GM13976 (cell line): ENCODE measurements at regions not wholly inside any gene's neighbourhood (a gene's known extent, or its start where the extent isn't known, plus 50 kb on each side); places are given as distances from the start of the nearest gene placed in this dataset.

Experiments used
- DNase-seq: peaks from one replicate; pipeline ENCODE4 v3.0.0; 2012; ENCODE audit warnings: low spot score
- in situ Hi-C: fragments of 300-500 bp; cut with MboI; formaldehyde crosslinking; loops from one replicate; pipeline ENCODE4 v1.12.0; 2022; ENCODE audit warnings: low sequenced_read_pairs, mixed read lengths, inconsistent platforms; ENCODE audit not compliant: unreplicated experiment
- TF ChIP-seq, protein P1 (sequence below): IDR thresholded peaks from 2 replicates; pipeline ENCODE4 v1.5.1; 2012; ENCODE audit warnings: borderline replicate concordance, mild to moderate bottlenecking; ENCODE audit not compliant: insufficient read depth; ENCODE audit errors: extremely low read depth, missing control alignments, control extremely low read depth

DNA sequence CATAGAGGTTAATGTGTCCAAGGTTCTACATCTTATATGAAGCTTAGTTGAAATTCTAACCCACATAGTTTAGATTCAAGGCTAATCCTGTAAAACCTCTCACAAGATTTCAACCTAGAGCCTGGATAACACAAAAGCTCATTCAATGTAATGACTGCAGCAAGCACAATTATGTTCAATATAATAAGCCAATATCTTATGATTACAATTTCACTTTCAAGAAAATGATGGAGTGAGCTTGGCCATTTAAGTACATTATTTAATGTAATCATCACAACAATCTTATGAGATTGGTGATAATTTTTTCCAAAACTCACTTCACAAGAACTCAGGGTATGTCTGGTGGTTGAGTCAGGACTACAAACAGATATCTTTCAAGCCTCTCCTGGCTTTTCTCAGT lies 1140.8 kb upstream of the WWC1 start:
- DNase-seq = no peak
- TF ChIP-seq, protein P1, sequence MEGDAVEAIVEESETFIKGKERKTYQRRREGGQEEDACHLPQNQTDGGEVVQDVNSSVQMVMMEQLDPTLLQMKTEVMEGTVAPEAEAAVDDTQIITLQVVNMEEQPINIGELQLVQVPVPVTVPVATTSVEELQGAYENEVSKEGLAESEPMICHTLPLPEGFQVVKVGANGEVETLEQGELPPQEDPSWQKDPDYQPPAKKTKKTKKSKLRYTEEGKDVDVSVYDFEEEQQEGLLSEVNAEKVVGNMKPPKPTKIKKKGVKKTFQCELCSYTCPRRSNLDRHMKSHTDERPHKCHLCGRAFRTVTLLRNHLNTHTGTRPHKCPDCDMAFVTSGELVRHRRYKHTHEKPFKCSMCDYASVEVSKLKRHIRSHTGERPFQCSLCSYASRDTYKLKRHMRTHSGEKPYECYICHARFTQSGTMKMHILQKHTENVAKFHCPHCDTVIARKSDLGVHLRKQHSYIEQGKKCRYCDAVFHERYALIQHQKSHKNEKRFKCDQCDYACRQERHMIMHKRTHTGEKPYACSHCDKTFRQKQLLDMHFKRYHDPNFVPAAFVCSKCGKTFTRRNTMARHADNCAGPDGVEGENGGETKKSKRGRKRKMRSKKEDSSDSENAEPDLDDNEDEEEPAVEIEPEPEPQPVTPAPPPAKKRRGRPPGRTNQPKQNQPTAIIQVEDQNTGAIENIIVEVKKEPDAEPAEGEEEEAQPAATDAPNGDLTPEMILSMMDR = no peak
- in situ Hi-C loops = no loop called here

DNA sequence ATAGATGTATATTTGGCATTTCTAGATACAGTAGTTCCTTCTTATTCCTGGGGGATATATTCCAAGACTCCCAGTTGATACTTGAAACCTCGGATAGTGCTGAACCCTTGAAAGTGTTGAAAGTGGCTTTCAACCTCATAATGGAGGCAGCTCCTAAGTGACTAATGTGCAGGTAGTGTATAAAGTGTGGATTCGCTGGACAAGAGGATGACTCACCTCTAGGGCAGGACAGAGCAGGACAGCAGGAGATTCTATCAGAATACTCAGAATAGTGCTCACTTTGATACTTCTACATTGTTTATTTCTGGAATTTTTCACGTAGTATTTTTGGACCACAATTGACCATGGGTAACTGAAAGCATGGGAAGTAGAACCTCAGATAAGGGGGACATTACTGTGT lies 1138.9 kb upstream of the WWC1 start:
- DNase-seq = no peak
- in situ Hi-C loops = no loop called here
- TF ChIP-seq, protein P1 = no peak

DNA sequence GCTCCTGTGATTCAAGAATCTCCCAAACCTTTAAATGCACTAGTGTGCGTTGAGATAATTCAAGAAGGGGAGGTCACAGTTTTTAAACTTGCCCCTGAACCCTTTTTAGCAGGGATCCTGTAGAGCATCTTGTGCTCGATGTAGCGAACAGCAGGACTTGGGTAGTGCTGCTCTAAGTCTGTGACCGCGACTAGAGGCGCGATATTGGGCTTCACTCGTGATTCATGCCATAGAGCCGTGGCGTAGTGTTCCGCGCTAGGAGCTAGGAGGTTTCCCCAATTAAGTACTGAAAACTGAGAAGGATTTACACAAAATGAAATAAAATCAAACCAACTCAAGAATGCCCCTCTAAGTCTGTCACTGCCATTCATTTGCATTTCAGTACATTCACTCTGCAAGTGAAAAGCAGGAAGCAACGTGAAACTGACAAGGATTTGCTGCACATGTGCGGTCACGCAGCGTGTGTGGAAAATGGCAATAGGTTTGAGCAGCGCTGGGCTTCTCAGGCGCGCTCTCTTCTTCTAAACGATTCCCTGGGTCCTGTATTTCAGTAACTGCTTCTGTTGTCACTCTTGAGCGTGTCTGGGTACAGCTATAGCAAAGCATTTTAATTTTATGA lies 1135.9 kb upstream of the WWC1 start:
- in situ Hi-C loops = no loop called here

DNA sequence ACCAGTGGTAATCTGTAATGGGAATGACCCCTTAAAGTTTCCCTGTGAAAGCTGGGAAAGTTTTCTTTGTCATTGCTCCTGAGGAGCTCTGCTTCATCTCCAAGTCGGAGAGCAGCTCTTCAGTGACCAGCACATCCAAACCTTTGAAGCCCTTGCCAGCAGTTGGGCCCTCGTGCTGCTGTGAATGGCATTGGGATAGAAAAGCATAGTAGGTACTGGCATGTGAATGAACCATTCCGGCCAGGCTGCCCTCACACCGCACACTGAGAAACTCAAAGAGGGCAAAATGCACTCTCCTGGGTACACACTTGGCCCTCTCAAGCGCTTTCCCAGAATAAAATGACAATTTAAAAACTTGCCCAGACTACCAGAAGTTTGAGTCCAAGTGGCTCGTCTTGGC lies 1135.0 kb upstream of the WWC1 start:
- in situ Hi-C loops = no loop called here
- DNase-seq = no peak
- TF ChIP-seq, protein P1 = no peak

More for the DNA sequence above, 1135.9 kb upstream of the WWC1 start:
- no peak for DNase-seq
- TF ChIP-seq, protein P1 = no peak

DNA sequence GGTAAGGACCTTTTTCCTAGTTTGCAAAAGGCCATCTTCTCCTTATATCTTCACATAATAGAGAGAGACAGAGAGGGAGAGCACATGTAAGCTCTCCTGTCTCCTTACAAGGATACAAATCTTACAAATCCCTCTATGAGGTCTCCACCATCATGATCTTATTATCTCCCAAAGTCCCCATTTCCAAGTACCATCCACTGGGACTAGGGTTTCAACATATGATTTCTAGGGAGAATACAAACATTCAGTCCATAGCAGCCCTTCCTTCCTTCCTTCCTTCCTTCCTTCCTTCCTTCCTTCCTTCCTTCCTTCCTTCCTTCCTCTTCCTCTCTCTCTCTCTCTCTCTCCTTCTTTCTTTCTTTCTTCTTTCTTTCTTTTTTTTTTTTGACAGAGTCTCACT lies 1132.9 kb upstream of the WWC1 start:
- in situ Hi-C loops = no loop called here

DNA sequence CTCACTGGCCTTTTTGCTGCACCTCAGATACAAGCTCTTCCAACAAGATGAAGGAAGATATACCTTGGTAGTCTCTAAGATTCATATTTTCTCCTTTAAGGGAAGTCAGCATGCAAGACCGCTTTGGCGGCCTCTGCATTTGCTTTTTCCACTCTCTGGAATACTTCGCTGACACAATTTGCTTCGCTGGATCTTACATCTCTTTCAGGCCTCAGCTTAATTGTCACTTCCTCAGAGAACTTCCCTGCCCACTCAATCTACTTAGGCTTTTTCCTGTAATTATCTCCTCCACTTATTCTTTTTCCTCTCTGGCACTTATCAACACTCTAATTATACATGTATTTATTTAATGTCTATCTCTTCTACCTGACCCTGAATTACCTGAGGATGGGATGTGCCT lies 1131.1 kb upstream of the WWC1 start:
- in situ Hi-C loops = no loop called here
- no peak for DNase-seq
- TF ChIP-seq, protein P1 = no peak

More for the DNA sequence above, 1132.9 kb upstream of the WWC1 start:
- TF ChIP-seq, protein P1 = no peak
- no peak for DNase-seq
